8988T (cell line): ENCODE measurements at regions not wholly inside any gene's neighbourhood (a gene's known extent, or its start where the extent isn't known, plus 50 kb on each side); places are given as distances from the start of the nearest gene placed in this dataset.

Experiments used
- DNase-seq: peaks from one replicate; pipeline ENCODE4 v3.0.0; 2011

GRCh38 chr6:71444222-71444621, 155.6 kb downstream of the OGFRL1 start:
- no peak for DNase-seq

GRCh38 chr6:71446057-71446456, 157.4 kb downstream of the OGFRL1 start:
- DNase-seq: no peak

GRCh38 chr6:71446470-71446869, 157.9 kb downstream of the OGFRL1 start:
- no peak for DNase-seq

- DNase-seq: no peak
Observed at GRCh38 chr6:71452697-71453370, 164.2 kb downstream of the OGFRL1 start.

GRCh38 chr6:71453371-71453706, 164.7 kb downstream of the OGFRL1 start:
- no peak for DNase-seq

- no peak for DNase-seq
Observed at GRCh38 chr6:71454056-71454455, 165.4 kb downstream of the OGFRL1 start.

GRCh38 chr6:71457929-71458328, 169.3 kb downstream of the OGFRL1 start:
- no peak for DNase-seq

- DNase-seq: no peak
Observed at GRCh38 chr6:71459162-71459561, 170.6 kb downstream of the OGFRL1 start.

- no peak for DNase-seq
Observed at GRCh38 chr6:71460933-71461332, 172.3 kb downstream of the OGFRL1 start.

- no peak for DNase-seq
Observed at GRCh38 chr6:71463061-71463460, 174.4 kb downstream of the OGFRL1 start.

- no peak for DNase-seq
Observed at GRCh38 chr6:71465096-71465495, 176.5 kb downstream of the OGFRL1 start.

- DNase-seq: no peak
Observed at GRCh38 chr6:71466362-71466761, 177.8 kb downstream of the OGFRL1 start.

- no peak for DNase-seq
Observed at GRCh38 chr6:71468038-71468437, 179.4 kb downstream of the OGFRL1 start.

GRCh38 chr6:71468841-71469700, 180.5 kb downstream of the OGFRL1 start:
- DNase-seq: no peak

- DNase-seq: no peak
Observed at GRCh38 chr6:71471718-71472117, 183.1 kb downstream of the OGFRL1 start.

- DNase-seq: no peak
Observed at GRCh38 chr6:71473926-71474325, 185.3 kb downstream of the OGFRL1 start.

GRCh38 chr6:71474942-71475341, 186.3 kb downstream of the OGFRL1 start:
- DNase-seq: no peak

GRCh38 chr6:71476371-71476770, 187.8 kb downstream of the OGFRL1 start:
- no peak for DNase-seq

- DNase-seq: no peak
Observed at GRCh38 chr6:71476872-71477271, 188.3 kb downstream of the OGFRL1 start.

- DNase-seq: no peak
Observed at GRCh38 chr6:71478834-71479541, 190.4 kb downstream of the OGFRL1 start.

GRCh38 chr6:71480577-71480976, 192.0 kb downstream of the OGFRL1 start:
- DNase-seq: no peak

GRCh38 chr6:71481011-71481410, 192.4 kb downstream of the OGFRL1 start:
- no peak for DNase-seq

- DNase-seq: no peak
Observed at GRCh38 chr6:71481801-71482200, 193.2 kb downstream of the OGFRL1 start.

GRCh38 chr6:71482742-71483141, 194.1 kb downstream of the OGFRL1 start:
- DNase-seq: no peak
